AML-193 (cell line): ENCODE measurements at regions not wholly inside any gene's neighbourhood (a gene's known extent, or its start where the extent isn't known, plus 50 kb on each side); places are given as distances from the start of the nearest gene placed in this dataset.

Experiments used
- DNase-seq, 2 experiments: peaks; one replicate each; lab custom pipeline; 2025; lab: John Stamatoyannopoulos, UW

DNA sequence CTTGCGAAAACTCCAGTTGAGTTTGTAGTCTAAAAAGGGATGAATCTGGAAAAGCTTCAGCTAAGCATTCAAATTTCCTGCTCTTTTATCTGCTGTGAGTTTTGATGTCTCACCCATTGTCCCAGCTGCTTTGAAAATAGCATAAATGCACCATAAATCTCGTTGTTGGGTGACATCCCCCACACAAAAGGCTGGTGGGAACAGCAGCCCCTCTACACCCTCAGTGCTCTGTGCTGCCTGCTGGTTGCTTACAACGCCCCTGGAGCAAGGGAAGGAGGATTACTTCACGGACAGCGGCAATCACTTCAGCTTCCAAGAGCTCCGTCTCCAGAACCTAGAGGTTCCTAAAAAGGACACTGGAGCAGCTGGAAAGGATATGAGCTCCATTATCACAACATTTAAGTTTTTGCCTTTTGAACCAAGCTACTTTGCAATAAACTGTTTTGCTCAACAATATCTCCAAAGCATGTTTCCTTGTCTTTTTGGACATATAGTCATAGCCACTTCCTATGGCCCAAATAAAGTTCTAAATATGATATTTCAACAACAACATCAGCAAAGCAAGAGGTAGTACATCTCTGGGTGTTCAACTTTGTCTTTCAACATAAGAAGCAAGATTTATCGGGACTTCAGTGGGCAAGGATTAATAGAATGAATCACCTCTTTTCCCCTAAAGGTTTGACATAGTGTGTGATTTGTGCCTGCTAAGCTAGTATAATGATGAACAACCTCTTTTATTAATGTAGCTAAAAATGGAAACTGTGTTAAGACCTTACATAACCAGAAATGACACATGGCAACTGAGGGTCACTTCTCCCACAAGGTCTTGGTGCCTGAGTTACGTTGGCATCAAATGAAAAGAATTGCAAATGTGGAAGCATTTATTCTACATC is 413.5 kb downstream of the TXNL1 start:
- DNase-seq, result no peak

DNA sequence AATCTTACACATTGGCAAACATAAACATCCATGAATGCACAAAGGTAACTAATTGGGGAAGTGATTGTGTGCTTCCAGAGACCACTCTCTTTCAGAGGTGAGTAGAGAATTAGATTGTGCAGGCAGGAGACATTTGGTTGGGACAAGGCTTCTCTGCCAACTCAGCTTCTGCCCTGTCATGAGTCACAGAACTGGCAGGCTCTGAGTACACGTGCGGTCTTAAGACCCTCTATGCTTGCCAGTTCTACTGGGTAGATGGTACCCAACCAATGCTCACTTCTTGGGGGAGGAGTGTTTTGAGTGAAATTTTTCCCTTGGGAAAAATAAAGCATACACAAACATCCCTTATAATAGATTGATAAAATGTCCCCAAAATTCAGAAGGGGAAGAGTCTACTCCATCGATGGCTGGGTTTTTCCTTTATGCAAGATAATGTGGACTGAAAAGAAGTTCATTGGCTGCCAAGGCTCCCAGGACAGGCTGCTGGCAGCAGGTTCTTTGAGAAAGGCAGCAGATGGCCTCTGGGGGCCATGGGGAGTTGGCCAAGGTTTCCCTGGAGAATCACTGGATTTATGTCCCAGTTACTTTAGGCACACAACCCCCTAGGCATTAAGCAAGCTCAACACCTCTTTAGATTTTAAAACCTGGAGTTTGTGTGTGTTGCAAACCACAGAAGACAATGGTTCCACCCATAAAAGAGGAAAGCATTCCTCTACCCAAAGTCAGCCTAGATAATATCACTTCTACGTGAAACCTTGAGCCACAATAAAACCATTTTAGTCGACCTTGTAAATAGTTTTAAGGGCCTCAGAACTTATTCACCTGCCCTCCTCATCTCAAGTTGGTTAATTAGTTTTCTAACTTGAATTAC is 417.0 kb downstream of the TXNL1 start:
- DNase-seq, result no peak

DNA sequence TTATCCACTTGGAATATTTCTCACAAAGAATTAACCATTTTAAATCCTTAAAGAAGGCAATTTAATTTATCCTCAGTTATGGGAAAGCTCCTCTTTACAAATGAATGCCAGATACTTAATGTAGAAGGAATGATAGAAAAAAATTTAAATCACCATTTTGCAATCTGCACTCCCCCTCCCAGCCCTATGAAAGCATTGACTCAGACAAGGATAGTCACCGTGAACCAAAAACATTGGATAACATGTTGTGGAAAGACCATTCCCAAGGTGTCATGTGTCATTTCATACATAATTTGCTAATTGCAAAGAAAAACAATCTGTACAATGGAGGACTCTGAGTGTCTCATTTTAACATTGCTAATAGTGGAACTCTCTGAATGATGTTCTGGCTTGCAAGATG is 421.0 kb downstream of the TXNL1 start:
- no peak for DNase-seq

DNA sequence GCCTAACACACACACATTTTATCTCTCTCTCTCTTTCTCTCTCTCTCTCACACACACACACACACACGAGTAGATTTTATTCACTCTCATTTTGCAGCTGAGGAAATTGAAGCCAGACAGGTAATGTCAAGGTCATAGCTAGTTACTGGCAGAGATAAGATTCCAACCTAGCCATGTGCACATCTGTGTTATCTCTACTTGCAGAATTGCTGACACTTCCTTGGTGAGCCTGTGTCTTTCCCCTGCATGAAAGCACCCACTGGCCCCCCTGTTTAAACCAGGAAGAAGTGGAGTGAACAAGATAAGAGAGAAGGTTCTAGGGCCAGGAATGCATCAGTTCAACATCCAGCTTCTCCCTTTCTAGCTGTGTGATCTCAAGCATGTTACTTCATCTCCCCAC is 423.7 kb downstream of the TXNL1 start:
- no peak for DNase-seq

DNA sequence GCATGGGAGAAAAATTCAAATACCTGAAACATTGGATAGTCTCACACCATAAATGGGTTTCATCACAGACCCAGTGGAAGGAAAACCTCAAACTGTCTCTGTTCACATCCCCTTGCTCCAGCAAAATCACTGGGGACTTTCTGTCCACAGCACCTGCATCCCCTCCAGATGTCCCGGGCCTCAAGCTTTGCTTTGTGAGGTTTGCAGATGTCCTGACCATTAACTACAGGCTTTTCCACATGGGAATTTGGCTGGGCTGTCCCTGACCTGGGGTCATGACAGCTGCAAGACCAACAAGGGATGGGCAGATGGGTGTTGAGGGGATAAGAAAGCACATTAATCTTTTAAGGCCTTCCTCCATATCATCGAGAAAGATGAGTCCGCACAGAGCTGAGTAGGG is 427.9 kb downstream of the TXNL1 start:
- DNase-seq, result no peak

DNA sequence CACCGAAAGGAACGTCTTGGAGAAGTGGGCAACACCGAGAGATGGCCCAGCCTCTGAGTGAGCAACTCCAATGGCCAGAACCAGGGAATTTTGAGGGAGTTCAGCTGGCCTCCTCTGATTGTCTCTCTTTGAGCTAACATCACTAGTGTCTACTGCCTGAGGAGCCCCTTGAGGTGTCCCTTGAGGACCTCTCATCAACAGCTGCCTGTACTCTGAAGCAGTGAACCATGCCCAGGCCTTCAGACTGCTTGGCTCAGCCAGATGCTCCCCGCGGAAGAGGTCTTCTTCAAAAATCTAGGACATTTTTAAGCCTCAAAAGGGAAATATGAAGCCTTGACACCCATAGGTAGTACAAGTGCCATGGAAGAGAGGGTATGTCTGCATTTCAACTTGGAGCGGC is 430.4 kb downstream of the TXNL1 start:
- DNase-seq, result no peak

DNA sequence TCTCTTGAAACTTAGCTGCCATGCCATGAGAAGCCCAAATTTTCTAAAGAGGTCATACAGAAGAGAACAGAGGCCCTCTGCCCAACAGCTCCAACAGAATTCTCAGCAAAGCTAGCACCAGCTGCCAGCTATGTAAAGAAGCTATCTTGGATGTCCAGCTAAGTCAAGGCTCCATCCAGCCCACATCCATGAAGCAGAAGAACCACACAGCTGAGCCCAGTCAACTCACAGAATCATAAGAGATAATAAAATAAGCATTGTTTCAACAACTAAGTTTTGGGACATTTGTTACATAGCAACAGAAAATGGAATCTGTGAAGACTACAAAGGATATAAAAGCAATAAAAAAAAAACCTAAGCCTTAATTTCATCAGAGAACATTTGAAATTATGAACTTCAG is 434.3 kb downstream of the TXNL1 start:
- no peak for DNase-seq

DNA sequence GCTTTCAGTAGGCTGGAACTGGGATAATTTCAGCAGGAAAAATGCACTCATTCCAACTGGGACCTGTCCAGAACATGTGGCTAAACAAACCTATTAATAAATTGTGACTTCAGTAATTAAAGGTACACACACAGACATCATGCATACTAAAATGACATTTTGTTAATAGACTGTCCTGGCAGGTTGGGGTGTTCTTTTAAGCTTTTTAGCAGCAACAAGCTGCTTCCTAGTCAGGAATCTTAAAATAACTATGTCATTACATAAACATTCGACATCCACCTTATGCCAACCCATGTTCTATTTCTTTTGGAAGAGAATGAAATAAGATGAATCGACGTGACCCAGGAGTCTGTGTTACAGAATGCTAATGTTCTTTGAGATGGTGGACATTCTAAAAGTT is 435.7 kb downstream of the TXNL1 start:
- DNase-seq, result no peak

DNA sequence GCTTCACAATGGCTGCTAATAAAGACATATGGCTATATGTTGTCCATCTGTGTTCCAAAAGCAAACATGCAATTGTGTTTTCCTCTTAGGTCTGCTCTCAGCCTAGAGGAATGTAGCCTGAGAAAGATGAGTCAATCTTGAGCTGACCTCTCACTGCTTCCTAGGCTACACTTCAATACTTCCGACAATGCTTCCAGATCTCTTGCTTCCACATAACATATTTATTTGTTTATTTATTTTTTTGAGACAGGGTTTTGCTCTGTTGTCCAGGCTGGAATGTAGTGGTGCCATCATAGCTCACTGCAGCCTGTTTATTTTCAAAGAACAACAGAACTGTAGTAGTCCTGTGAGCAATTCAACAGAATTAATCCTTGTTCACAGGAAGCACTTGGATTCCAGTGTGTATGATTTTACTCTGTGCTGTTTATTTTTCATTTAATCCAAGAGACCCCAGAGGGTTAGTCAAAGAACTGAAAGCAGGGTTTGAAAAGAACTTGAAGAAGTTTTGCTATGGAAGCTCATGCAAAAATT is 437.9 kb downstream of the TXNL1 start:
- no peak for DNase-seq

DNA sequence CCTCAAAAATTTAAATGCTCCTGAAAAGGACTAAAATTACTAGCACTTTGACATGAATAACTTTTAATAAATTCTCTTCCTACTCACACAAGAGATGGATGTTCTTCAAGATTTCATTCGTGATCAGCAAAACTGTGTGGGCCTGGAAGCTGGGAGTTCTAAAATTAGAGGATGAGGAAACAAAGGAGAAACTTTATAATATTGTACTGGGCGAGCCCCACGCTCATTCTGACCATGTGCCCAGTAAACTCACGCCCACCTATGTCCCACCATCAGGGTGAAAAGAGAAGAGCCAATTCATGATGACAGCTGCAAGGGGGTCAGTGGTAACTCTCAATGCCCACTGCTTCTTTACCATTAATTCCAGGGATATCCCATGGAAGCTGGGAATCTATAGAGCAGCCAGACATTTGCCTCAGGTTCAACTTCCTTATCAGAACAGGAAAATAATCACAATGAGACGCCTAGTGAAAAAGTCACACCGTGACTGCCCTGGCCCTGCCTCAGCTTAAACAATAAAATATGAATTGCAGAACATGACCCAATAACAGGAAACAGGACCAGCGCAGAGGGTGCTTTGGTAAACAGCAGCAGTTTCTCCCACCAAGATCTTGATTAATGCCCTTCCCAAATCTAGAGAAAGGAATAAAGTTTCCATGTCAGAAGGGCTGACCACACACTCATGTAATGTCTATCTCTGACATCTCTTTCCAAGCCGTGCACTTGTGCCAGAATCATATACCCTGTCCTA is 438.6 kb downstream of the TXNL1 start:
- no peak for DNase-seq

DNA sequence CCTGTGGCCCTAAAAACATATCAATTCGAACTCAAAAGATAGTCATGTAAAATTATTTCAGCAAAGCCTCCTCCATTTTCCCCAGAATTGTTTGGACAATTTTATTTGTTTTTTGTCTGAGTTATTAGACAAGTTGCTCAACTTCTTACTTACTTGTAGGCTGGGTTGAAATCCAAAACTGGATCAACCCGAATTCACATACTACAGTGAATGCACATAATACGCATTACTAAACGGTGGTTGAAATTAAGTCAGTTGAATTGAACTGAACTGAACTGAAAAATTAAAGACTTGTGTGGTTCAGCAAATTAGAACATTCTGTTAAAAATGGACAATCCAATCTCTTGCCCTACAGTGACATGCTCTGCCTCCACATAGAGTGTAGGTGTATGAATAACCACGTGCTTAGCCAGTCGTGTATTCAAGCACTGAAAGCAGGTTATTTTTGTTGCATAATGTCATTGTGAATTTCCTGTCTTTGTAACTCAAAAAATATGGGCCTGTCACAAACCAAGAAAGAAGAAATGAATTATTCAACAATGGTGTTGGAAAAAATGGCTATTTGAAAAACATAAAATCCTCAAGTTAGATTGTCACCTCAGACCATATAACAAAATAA is 441.0 kb downstream of the TXNL1 start:
- no peak for DNase-seq

DNA sequence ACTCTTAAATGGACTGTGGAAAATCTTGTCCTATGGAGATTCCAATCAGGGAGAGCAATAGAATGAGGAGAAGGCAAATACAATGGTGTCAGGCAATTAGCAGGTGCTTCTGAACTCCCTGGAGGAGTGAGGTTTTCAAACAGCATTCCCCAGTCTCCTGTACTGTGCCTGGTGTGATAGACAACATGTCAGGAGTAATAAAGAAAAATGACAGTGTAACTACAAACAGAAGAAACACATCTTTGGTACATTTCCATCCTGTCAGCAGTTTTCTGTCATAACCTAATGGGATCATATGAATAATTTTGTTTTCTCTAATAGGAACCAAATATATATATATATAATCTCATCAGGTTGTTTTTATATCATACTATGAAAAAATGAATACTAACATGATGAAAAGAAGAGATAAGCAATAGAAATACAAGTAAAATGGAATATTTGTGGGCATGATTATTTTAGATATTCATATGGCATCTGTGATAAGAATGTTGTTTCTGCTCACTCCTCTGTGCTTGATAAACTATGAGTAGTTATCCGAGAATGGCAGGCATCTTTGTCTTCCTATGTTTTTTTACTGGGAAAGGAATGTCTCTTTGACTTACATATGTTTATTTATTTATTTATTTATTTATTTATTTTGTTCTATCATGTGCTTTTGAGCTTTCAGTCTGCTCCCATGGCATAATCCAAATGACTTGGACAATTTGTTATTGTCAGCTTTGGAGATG is 441.7 kb downstream of the TXNL1 start:
- no peak for DNase-seq

DNA sequence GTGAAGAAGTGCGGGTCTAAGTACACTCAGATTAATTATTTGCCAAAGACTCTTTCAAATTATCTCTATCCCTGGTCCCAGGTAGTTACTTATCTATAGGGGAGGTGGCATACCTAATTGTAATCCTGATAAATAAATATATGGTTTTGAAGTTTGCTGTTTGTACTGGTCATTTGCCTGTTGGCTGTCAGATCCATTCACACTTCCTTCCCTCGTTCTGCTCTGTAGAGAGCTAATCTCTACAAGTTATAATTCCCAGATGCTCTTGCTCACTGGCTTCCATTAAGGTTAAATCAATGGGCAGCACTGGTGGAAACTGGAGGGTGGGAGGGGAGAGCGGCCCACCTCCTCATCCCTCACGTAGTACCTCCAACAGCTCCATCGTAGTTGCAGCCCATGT is 447.1 kb downstream of the TXNL1 start:
- no peak for DNase-seq

DNA sequence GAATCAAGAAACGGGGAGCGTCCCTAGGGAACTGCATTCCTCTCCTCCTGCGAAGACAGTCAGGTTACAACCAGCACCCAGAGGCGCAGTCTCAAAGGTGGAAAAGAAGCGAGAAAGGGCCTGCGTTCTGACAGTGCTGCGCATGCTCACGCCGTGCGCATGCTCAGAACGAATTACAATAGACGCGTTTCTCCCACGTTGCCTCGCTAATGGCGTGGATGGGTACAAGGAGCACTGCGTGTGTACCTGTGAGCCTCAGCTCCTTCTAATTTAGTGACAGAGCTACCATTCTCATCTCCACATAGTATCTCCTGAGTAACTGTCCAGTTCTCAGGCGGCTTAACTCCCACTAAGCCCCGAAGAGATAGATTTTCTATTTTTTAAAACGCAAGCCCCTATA is 448.8 kb downstream of the TXNL1 start:
- DNase-seq, result no peak

DNA sequence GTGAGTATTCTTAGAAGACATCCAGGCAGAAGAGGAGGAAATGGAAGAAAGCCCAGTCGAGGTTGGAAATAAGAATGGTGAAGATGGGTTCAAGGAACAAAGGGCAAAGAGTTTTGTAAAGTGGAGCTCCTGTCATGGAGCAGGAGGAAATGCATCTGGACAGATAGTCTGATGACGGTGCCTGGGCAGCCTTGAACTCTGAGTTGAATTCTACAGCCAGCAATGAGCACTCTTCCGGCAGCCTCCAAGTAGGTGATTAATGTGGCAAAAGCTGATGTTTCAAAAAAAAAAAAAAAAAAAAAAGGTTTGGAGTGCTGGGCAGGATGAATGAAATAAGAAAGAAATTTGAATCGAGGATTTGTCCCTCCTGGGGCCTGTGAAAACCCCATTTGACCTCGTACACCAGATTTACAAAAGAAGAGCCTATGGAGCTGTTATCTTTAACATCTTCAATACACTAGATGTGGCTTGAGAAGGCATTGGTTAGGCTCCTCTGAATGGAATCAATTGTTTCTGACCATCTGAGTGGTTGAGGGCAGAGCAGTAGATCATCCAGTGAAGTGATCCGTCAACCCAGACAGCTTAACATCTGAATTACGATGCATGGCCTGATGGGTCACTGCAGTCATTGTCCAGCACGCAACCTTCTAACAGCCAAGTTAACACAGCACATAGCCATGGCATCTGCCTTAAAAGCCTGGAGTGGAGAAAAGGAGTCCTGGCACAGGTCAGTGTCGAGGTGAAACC is 449.7 kb downstream of the TXNL1 start:
- DNase-seq, result no peak

DNA sequence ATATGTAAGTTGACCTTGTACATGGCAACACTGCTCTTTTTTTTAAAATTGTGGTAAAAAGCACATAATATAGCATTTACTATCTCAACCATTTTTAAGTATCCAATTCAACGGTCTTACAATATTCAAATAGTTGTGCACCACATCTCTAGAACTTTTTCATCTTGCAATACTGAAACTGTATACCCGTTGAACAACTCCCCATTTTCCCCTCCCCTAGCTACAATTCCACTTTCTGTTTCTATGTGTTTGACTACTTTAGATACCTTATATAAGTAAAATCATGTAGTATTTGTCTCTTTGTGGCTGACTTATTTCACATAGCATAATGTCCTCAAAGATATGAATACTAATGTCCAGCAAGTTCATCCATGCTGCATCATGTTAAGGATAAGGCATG is 452.1 kb downstream of the TXNL1 start:
- DNase-seq, result no peak

DNA sequence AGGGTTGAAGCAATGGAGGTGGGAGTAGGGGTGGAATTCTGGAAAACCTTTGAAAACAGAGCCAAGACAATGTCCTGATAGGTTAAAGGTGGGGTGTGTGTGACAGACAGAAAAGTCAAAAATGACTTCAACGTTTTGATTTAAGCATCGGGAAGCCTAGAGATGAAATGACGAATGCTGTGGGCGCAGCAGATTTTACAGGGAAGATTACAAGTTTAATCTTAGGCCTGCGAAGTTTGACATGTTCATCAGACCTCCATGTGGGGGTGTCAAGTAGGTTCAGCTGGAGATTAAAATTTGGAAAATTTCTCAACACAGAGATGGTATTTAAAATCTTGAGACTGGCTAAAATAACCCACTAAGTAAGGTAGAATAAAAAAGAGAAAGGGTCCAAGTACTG is 453.3 kb downstream of the TXNL1 start:
- no peak for DNase-seq

DNA sequence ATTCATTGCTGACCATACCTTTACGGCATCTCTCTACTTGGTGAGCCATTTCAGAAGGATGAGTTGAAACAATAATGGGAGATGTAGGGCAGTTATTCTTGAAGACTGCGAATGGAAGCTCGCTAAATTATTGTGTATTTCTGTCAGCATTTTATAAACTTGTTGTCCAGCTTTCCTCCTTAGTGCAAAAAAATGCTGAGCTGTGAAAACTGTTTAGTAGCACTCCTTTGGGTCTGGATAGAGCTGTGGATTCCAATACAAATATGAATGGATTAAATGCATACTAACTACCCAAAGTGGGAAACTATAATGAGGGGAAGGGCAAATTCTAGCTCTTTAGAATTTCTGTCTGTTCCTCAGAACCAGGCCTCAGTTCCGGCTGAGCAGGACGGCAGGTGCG is 461.6 kb downstream of the TXNL1 start:
- DNase-seq, result no peak

DNA sequence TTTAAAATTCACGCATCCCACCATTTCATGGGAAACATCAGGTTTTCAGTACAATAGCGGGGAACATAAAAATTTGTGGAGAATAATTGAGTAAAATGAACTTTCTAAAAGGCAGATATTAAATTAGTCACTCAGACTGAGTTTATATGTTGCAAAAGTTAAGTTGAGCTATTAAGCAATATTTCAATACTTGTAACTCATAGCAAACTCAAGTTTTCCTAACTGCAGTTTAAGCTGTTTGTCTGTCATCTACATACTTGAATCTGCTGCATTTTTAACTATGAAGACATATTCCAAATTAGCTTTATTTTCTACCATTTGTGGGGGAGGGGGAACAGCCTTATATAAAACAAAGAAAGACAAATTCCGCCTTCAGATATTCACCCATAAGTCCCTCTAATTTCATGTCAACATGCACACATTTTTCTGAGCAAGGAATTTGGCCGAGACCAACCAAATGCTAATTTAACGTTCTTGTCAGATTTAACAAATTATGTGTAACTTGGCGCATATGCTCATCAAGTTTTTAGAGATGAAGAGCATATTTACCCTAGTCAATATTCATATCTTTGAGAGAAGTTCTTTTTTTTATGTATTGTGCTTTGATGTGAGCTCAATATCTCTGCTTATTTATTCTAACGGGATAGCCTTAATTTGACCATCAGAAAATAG is 462.9 kb downstream of the TXNL1 start:
- no peak for DNase-seq
